HCT116 (cell line): ENCODE measurements at regions not wholly inside any gene's neighbourhood (a gene's known extent, or its start where the extent isn't known, plus 50 kb on each side); places are given as distances from the start of the nearest gene placed in this dataset.

Source experiments
- ATAC-seq: fragments of 200-7000 bp; cut with Tn5 transposase; 2 replicates; pipeline ENCODE4 v1.9.1; 2020; ENCODE audit warnings: mild to moderate bottlenecking, moderate library complexity
- BruUV-seq: library from RNA; stranded (reverse); fragments of 400-500 nt; replicated peaks from 2 replicates; lab custom pipeline; 2021; lab: Mats Ljungman, UMichigan
- CTCF ChIA-PET: fragments of 300-600 bp; sonication (Branson Sonifier 250); formaldehyde crosslinking; loops from one replicate; lab custom pipeline; 2021; ENCODE audit warnings: antibody characterized with exemption; lab: Charles Lee
- POLR2A ChIA-PET: fragments of 300-600, 350-600 bp; sonication (Branson Sonifier 250); formaldehyde crosslinking; loops from one replicate; lab custom pipeline; 2021; ENCODE audit warnings: antibody characterized with exemption; lab: Charles Lee
- RAD21 ChIA-PET, 2 experiments: fragments of 300-600 bp; sonication (Branson Sonifier 250); formaldehyde crosslinking; loops; one replicate each; lab custom pipeline; 2023; ENCODE audit warnings: low total read pairs in 2 of 2; ENCODE audit not compliant: uncharacterized antibody in 2 of 2, unreplicated experiment in 2 of 2, low non-redundant PET in 1 of 2; lab: Charles Lee
- DNase-seq: peaks from one replicate; pipeline ENCODE4 v3.0.0-alpha.2; 2010; ENCODE audit warnings: low read depth, low spot score
- H2AFZ ChIP-seq: fragments of 200-600 bp; shearing (Covaris generic), sonication (generic); 2 replicates; pipeline ENCODE4 v1.6.1; 2017; ENCODE audit warnings: low read depth, mixed run types, mixed read lengths, antibody characterized with exemption, low read length; ENCODE audit not compliant: poor library complexity, severe bottlenecking
- H3K27ac ChIP-seq: 2 replicates; pipeline ENCODE4 v1.5.1; 2012; ENCODE audit warnings: low read depth, low read length
- H3K27me3 ChIP-seq: fragments of 200-600 bp; sonication (generic); 2 replicates; pipeline ENCODE4 v1.6.1; 2016; ENCODE audit warnings: mixed run types, low read length, mixed read lengths; ENCODE audit not compliant: insufficient read depth
- H3K36me3 ChIP-seq, 2 experiments: fragments of 200-500 bp in 1 of 2; fragments of 200-600 bp in 1 of 2; sonication (Bioruptor generic) in 1 of 2; sonication (generic) in 1 of 2; 2 replicates each; pipeline versions ENCODE4 v1.5.1 to v1.6.1; 2014 to 2016; ENCODE audit warnings: low read length in 2 of 2, inconsistent platforms in 1 of 2, mixed read lengths in 1 of 2, mixed run types in 1 of 2; ENCODE audit not compliant: insufficient read depth in 2 of 2, control insufficient read depth in 1 of 2
- H3K4me1 ChIP-seq, 2 experiments: fragments of 200-600 bp in 1 of 2; sonication (generic) in 1 of 2; 2 replicates each; pipeline versions ENCODE4 v1.5.1 to v1.6.1; 2012 to 2017; ENCODE audit warnings: low read length in 2 of 2, inconsistent platforms in 1 of 2, mild to moderate bottlenecking in 1 of 2, mixed read lengths in 1 of 2, mixed run types in 1 of 2, moderate library complexity in 1 of 2; ENCODE audit not compliant: insufficient read depth in 2 of 2, control insufficient read depth in 1 of 2
- H3K4me2 ChIP-seq: fragments of 200-600 bp; sonication (generic); 2 replicates; pipeline ENCODE4 v1.6.1; 2017; ENCODE audit warnings: mixed run types, low read length, mixed read lengths
- H3K4me3 ChIP-seq, 2 experiments: fragments of 200-600 bp in 1 of 2; sonication (generic) in 1 of 2; replicated peaks in 1 of 2; 2 replicates each; pipeline ENCODE4 v1.5.1; 2011 to 2016; ENCODE audit warnings: low read length in 2 of 2, control low read depth in 1 of 2, low read depth in 1 of 2, mild to moderate bottlenecking in 1 of 2, mixed read lengths in 1 of 2, mixed run types in 1 of 2
- H3K79me2 ChIP-seq: fragments of 200-600 bp; sonication (generic); 2 replicates; pipeline ENCODE4 v1.6.1; 2017; ENCODE audit warnings: mild to moderate bottlenecking, mixed run types, low read length, moderate library complexity, mixed read lengths; ENCODE audit not compliant: insufficient read depth
- H3K9ac ChIP-seq: fragments of 200-600 bp; sonication (generic); 2 replicates; pipeline ENCODE4 v1.6.1; 2016; ENCODE audit warnings: low read length, mixed read lengths
- H3K9me2 ChIP-seq: fragments of 200-600 bp; sonication (generic), shearing (Covaris generic); 2 replicates; pipeline ENCODE4 v1.6.1; 2017; ENCODE audit warnings: mixed run types, mild to moderate bottlenecking, moderate library complexity; ENCODE audit not compliant: insufficient read depth
- H3K9me3 ChIP-seq, 2 experiments: fragments of 200-500 bp in 1 of 2; fragments of 200-600 bp in 1 of 2; sonication (Bioruptor generic) in 1 of 2; sonication (generic) in 1 of 2; 2 replicates each; pipeline ENCODE4 v1.6.1; 2014 to 2017; ENCODE audit warnings: low read length in 2 of 2, mixed read lengths in 2 of 2, inconsistent platforms in 1 of 2, low read depth in 1 of 2, mild to moderate bottlenecking in 1 of 2, mixed run types in 1 of 2, moderate library complexity in 1 of 2; ENCODE audit not compliant: control insufficient read depth in 1 of 2, insufficient read depth in 1 of 2
- H4K20me1 ChIP-seq: fragments of 200-600 bp; sonication (generic), shearing (Covaris generic); 2 replicates; pipeline ENCODE4 v1.6.1; 2017; ENCODE audit warnings: mixed run types, mild to moderate bottlenecking, moderate library complexity; ENCODE audit not compliant: insufficient read depth
- ATF3 ChIP-seq: IDR thresholded peaks from 2 replicates; pipeline ENCODE4 v1.6.1; 2012
- CBX3 ChIP-seq: IDR thresholded peaks from 2 replicates; pipeline ENCODE4 v1.6.1; 2012; ENCODE audit warnings: low read depth
- CEBPB ChIP-seq: IDR thresholded peaks from 2 replicates; pipeline ENCODE4 v1.6.1; 2012; ENCODE audit warnings: low read depth
- EGR1 ChIP-seq: IDR thresholded peaks from 2 replicates; pipeline ENCODE4 v1.6.1; 2012; ENCODE audit warnings: low read depth
- EZH2phosphoT487 ChIP-seq: fragments of 200-600 bp; IDR thresholded peaks from 2 replicates; pipeline ENCODE4 v1.6.1; 2018; ENCODE audit warnings: antibody characterized with exemption, borderline replicate concordance
- FOSL1 ChIP-seq: IDR thresholded peaks from 2 replicates; pipeline ENCODE4 v1.6.1; 2012; ENCODE audit warnings: low read depth
- JUND ChIP-seq: IDR thresholded peaks from 2 replicates; pipeline ENCODE4 v1.6.1; 2012
- POLR2A ChIP-seq: IDR thresholded peaks from 2 replicates; pipeline ENCODE4 v1.7.0; 2011; ENCODE audit warnings: borderline replicate concordance; ENCODE audit not compliant: insufficient read depth, insufficient read length; ENCODE audit errors: extremely low read depth
- POLR2AphosphoS5 ChIP-seq: IDR thresholded peaks from 2 replicates; pipeline ENCODE4 v1.6.1; 2011; ENCODE audit warnings: mild to moderate bottlenecking, low read depth, low read length, moderate library complexity
- REST ChIP-seq: IDR thresholded peaks from 2 replicates; pipeline ENCODE4 v1.6.1; 2012; ENCODE audit warnings: low read depth
- SIN3A ChIP-seq: IDR thresholded peaks from 2 replicates; pipeline ENCODE4 v1.6.1; 2012; ENCODE audit warnings: low read depth
- SP1 ChIP-seq: IDR thresholded peaks from 2 replicates; pipeline ENCODE4 v1.6.1; 2012; ENCODE audit warnings: low read depth
- SRF ChIP-seq: IDR thresholded peaks from 2 replicates; pipeline ENCODE4 v1.6.1; 2012; ENCODE audit warnings: low read depth
- TCF7L2 ChIP-seq: IDR thresholded peaks from 2 replicates; pipeline ENCODE4 v1.7.0; 2011; ENCODE audit warnings: borderline replicate concordance, inconsistent platforms; ENCODE audit not compliant: insufficient read depth, insufficient read length; ENCODE audit errors: extremely low read depth
- YY1 ChIP-seq: IDR thresholded peaks from 2 replicates; pipeline ENCODE4 v1.6.1; 2011; ENCODE audit warnings: low read length, low read depth, moderate library complexity, mild to moderate bottlenecking; ENCODE audit not compliant: insufficient replicate concordance; ENCODE audit errors: extremely low read depth
- intact Hi-C: fragments of 100-400 bp; cut with micrococcal nuclease; formaldehyde crosslinking; loops from 2 replicates; pipeline ENCODE4 v1.10.0; 2022
- TF ChIP-seq, protein P1 (sequence below): IDR thresholded peaks from 2 replicates; pipeline ENCODE4 v1.6.1; 2012

- ATAC-seq (peak; percentile 98), DNase-seq (peak; percentile 24)
- Histone ChIP-seq H3K36me3 (no peaks in the 10 kb centered on the region), H3K79me2 (no peaks in the 10 kb centered on the region), H3K4me2 (peak overlapping the region; percentile 55), H3K9me2 (no peaks in the 10 kb centered on the region), H3K27ac (no peak overlapping the region; the same call in 1 of the 2 replicates), H2AFZ (peak overlapping the region; percentile 56), H3K27me3 (no peaks in the 10 kb centered on the region), H3K9me3 (no peaks in the 10 kb centered on the region), H3K9ac (no peak overlapping the region), H3K4me3 (no peak overlapping the region; a peak in 1 of 4 replicates), H4K20me1 (no peaks in the 10 kb centered on the region), H3K4me1 (peaks cover 12 to 24% of the 10 kb centered on the region in 2 experiments)
- no TSS peak for BruUV-seq
- ChIA-PET CTCF (no interaction called here), RAD21 (no interaction called here), POLR2A (no interaction called here)
- TF ChIP-seq SP1: peak; percentile 44; the same call in 1 of the 2 replicates
- TF ChIP-seq POLR2AphosphoS5: no peak
- TF ChIP-seq SIN3A: no peak
- TF ChIP-seq EGR1: no peak
- no peak for TF ChIP-seq CEBPB
- peak; percentile 70 for TF ChIP-seq FOSL1
- no peak for TF ChIP-seq ATF3
- TF ChIP-seq, protein P1, sequence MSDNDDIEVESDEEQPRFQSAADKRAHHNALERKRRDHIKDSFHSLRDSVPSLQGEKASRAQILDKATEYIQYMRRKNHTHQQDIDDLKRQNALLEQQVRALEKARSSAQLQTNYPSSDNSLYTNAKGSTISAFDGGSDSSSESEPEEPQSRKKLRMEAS: peak; percentile 11; the same call in 1 of the 2 replicates
- peak; percentile 11 for TF ChIP-seq TCF7L2
- no peak for TF ChIP-seq EZH2phosphoT487
- TF ChIP-seq POLR2A: no peak
- TF ChIP-seq SRF: peak; percentile 99
- peak; percentile 78; the same call in 1 of the 2 replicates for TF ChIP-seq CBX3
- TF ChIP-seq REST: no peak
- no peak for TF ChIP-seq YY1
- TF ChIP-seq JUND: peak; percentile 73
- intact Hi-C loops: no loop called here
These were observed 281.1 kb upstream of the MAP3K1 start for GRCh38 chr5:56534102-56534829.
